ENCODE measurements at regions not wholly inside any gene's neighbourhood (a gene's known extent, or its start where the extent isn't known, plus 50 kb on each side); places are given as distances from the start of the nearest gene placed in this dataset.
A peak's percentile ranks its signal among the peaks of the same experiment; 100 is the strongest.

- H3K36me3 ChIP-seq (ENCODE audit: control insufficient read depth in 2 of 2, extremely low read depth in 1 of 2, insufficient read depth in 2 of 2, low read length in 2 of 2) = no peaks in the 10 kb centered on the region
- no peaks in the 10 kb centered on the region for H3K4me1 ChIP-seq (ENCODE audit: control insufficient read depth, extremely low read depth, insufficient read depth, low read length)
- dilution Hi-C loops (cut with MboI; ENCODE audit: extremely low pct_ligation_motif_present, low sequenced_read_pairs) (no loop called here), intact Hi-C loops (cut with micrococcal nuclease) (no loop called here)
- ChIA-PET POLR2A (no interaction called here), CTCF (no interaction called here)
- H3K9ac ChIP-seq (replicated peaks; ENCODE audit: extremely low read depth, insufficient read depth, low read length) = no peak overlapping the region
- no peak overlapping the region for H2AFZ ChIP-seq (ENCODE audit: low read depth, low read length)
- H3K9me1 ChIP-seq (replicated peaks; ENCODE audit: control insufficient read depth, extremely low read depth, insufficient read depth, low read length) = no peaks in the 10 kb centered on the region
- no peaks in the 10 kb centered on the region for H3K9me3 ChIP-seq (replicated peaks; ENCODE audit: control insufficient read depth, insufficient read depth, low read length)
- FAIRE-seq = no peak
- DNase-seq (ENCODE audit: low read depth, low spot score) = no peak
- no peaks in the 10 kb centered on the region for H4K20me1 ChIP-seq (replicated peaks; ENCODE audit: control insufficient read depth, extremely low read depth, insufficient read depth, low read length)
- H3K4me2 ChIP-seq (ENCODE audit: insufficient read depth, low read length) = no peak overlapping the region
- H3K27me3 ChIP-seq (ENCODE audit: control insufficient read depth in 2 of 2, insufficient read depth in 2 of 2, low read length in 2 of 2) = peaks cover 0 to 2% of the 10 kb centered on the region in 2 experiments
- H3K27ac ChIP-seq (ENCODE audit: insufficient read depth, low read depth, low read length) = no peak overlapping the region
- no peak overlapping the region for H3K4me3 ChIP-seq (replicated peaks in 1 of 3; ENCODE audit: insufficient read depth in 1 of 3, low read depth in 1 of 3, low read length in 3 of 3)
- BruUV-seq (replicated peaks) = no TSS peak
- H3K79me2 ChIP-seq (ENCODE audit: control insufficient read depth, insufficient read depth, low read length) = no peaks in the 10 kb centered on the region
- TF ChIP-seq GATA2 (IDR thresholded peaks at IDR 0.05; ENCODE audit: insufficient read depth, insufficient read length, low read depth, low read length) (no peak), FOS (IDR thresholded peaks at IDR 0.05; ENCODE audit: borderline replicate concordance, insufficient read depth, low read length) (peak; percentile 20), MYC (IDR thresholded peaks at IDR 0.05; ENCODE audit: low read depth, low read length) (no peak)
Measured at GRCh38 chr9:120336021-120336752, 243.8 kb downstream of the CDK5RAP2 start.

- no peak overlapping the region for H3K4me2 ChIP-seq (ENCODE audit: insufficient read depth, low read length)
- TF ChIP-seq FOS (IDR thresholded peaks at IDR 0.05; ENCODE audit: borderline replicate concordance, insufficient read depth, low read length) = no peak
- no peak for TF ChIP-seq EZH2 (IDR thresholded peaks at IDR 0.05; ENCODE audit: borderline replicate concordance, low read depth, low read length, severe bottlenecking)
- TF ChIP-seq MAX (IDR thresholded peaks at IDR 0.05; ENCODE audit: insufficient read depth, insufficient read length) = no peak
- no peak for TF ChIP-seq POLR2A (IDR thresholded peaks at IDR 0.05; ENCODE audit: low read depth, low read length)
- no peak for TF ChIP-seq POLR2AphosphoS5 (IDR thresholded peaks at IDR 0.05; ENCODE audit: insufficient read depth, low read depth, low read length)
- TF ChIP-seq CTCF (IDR thresholded peaks at IDR 0.05; ENCODE audit: extremely low read depth in 1 of 2, insufficient read depth in 1 of 2, low read depth in 1 of 2, low read length in 2 of 2) = no peak
- no peak for TF ChIP-seq MYC (IDR thresholded peaks at IDR 0.05; ENCODE audit: low read depth, low read length)
- TF ChIP-seq GATA2 (IDR thresholded peaks at IDR 0.05; ENCODE audit: insufficient read depth, insufficient read length, low read depth, low read length) = no peak
- TF ChIP-seq JUN (IDR thresholded peaks at IDR 0.05; ENCODE audit: borderline replicate concordance, insufficient read depth, insufficient read length, low read depth) = no peak
- no peaks in the 10 kb centered on the region for H3K4me1 ChIP-seq (ENCODE audit: control insufficient read depth, extremely low read depth, insufficient read depth, low read length)
- POLR2A ChIA-PET = no interaction called here
- DNase-seq (ENCODE audit: low read depth, low spot score) (no peak), FAIRE-seq (no peak)
- H3K79me2 ChIP-seq (ENCODE audit: control insufficient read depth, insufficient read depth, low read length) = no peaks in the 10 kb centered on the region
- no peaks in the 10 kb centered on the region for H3K9me1 ChIP-seq (replicated peaks; ENCODE audit: control insufficient read depth, extremely low read depth, insufficient read depth, low read length)
- H4K20me1 ChIP-seq (replicated peaks; ENCODE audit: control insufficient read depth, extremely low read depth, insufficient read depth, low read length) = no peaks in the 10 kb centered on the region
- no peak overlapping the region for H3K4me3 ChIP-seq (replicated peaks in 1 of 3; ENCODE audit: insufficient read depth in 1 of 3, low read depth in 1 of 3, low read length in 3 of 3)
- H3K27me3 ChIP-seq (ENCODE audit: control insufficient read depth in 2 of 2, insufficient read depth in 2 of 2, low read length in 2 of 2) = no peaks in the 10 kb centered on the region
- H2AFZ ChIP-seq (ENCODE audit: low read depth, low read length) = no peak overlapping the region
- CTCF ChIA-PET = no interaction called here
- H3K27ac ChIP-seq (ENCODE audit: insufficient read depth, low read depth, low read length) = no peak overlapping the region
- H3K9me3 ChIP-seq (replicated peaks; ENCODE audit: control insufficient read depth, insufficient read depth, low read length) = no peaks in the 10 kb centered on the region
- intact Hi-C loops (cut with micrococcal nuclease) (no loop called here), dilution Hi-C loops (cut with MboI; ENCODE audit: extremely low pct_ligation_motif_present, low sequenced_read_pairs) (no loop called here)
- BruUV-seq (replicated peaks) = no TSS peak
- H3K9ac ChIP-seq (replicated peaks; ENCODE audit: extremely low read depth, insufficient read depth, low read length) = no peak overlapping the region
- no peaks in the 10 kb centered on the region for H3K36me3 ChIP-seq (ENCODE audit: control insufficient read depth in 2 of 2, extremely low read depth in 1 of 2, insufficient read depth in 2 of 2, low read length in 2 of 2)
Measured at GRCh38 chr9:120331913-120332312, 248.1 kb downstream of the CDK5RAP2 start.

Data from endothelial cell of umbilical vein (primary cell).